Fibroblast of pulmonary artery (primary cell): ENCODE measurements at regions not wholly inside any gene's neighbourhood (a gene's known extent, or its start where the extent isn't known, plus 50 kb on each side); places are given as distances from the start of the nearest gene placed in this dataset.

Experiments used
- DNase-seq: peaks from one replicate; pipeline ENCODE4 v3.0.0-alpha.2; 2010; ENCODE audit warnings: low read depth
- H3K4me3 ChIP-seq: replicated peaks from 2 replicates; pipeline ENCODE4 v1.5.1; 2011; ENCODE audit warnings: low read depth, mild to moderate bottlenecking, control low read depth, low read length, moderate library complexity
- CTCF ChIP-seq: IDR thresholded peaks from 2 replicates; pipeline ENCODE4 v1.5.1; 2011; ENCODE audit warnings: mild to moderate bottlenecking, control low read depth, low read length, inconsistent platforms; ENCODE audit errors: missing control alignments

GRCh38 chr1:191866155-191866554 is 292.1 kb upstream of the RGS18 start:
- DNase-seq: no peak
- TF ChIP-seq CTCF: no peak
- H3K4me3 ChIP-seq: no peak overlapping the region

GRCh38 chr1:191869790-191870312 is 288.4 kb upstream of the RGS18 start:
- no peak for DNase-seq
- TF ChIP-seq CTCF: no peak
- no peak overlapping the region for H3K4me3 ChIP-seq

GRCh38 chr1:191870490-191870889 is 287.8 kb upstream of the RGS18 start:
- TF ChIP-seq CTCF: no peak
- DNase-seq: no peak
- H3K4me3 ChIP-seq: no peak overlapping the region

- DNase-seq: no peak
- H3K4me3 ChIP-seq: no peak overlapping the region
- no peak for TF ChIP-seq CTCF
These were observed 282.3 kb upstream of the RGS18 start for GRCh38 chr1:191875994-191876393.

GRCh38 chr1:191876631-191877030 is 281.6 kb upstream of the RGS18 start:
- no peak overlapping the region for H3K4me3 ChIP-seq
- no peak for DNase-seq
- no peak for TF ChIP-seq CTCF

GRCh38 chr1:191882870-191883269 is 275.4 kb upstream of the RGS18 start:
- no peak for DNase-seq
- TF ChIP-seq CTCF: no peak
- no peak overlapping the region for H3K4me3 ChIP-seq

- H3K4me3 ChIP-seq: no peak overlapping the region
- no peak for TF ChIP-seq CTCF
- DNase-seq: peak; percentile 3
These were observed 271.3 kb upstream of the RGS18 start for GRCh38 chr1:191886977-191887376.
